ENCODE measurements at regions not wholly inside any gene's neighbourhood (a gene's known extent, or its start where the extent isn't known, plus 50 kb on each side); places are given as distances from the start of the nearest gene placed in this dataset.

DNA sequence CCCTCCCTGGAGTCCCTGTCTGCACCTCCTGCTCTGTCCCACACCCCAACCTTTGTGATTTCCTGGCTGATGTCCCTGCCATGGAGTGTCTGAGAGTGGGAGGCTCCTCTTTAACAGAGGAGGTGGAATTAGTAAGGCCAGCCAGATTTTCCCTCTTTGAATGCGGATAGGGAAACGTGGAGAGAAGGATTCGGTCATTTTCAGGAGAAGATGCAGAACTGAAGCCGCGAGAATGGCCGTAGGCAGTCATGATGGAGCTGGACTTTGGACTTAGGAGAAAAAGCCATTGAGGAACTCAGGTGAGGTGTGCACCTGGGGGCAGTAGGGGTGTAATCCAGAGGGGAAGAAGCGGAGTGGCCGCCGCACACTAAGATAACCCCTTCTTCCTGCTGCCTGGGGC is 138.1 kb upstream of the ATP10A start:
- ChIA-PET CTCF (no interaction called here), POLR2A (no interaction called here)
- 65% methylated on average over 9 of the region's 9 CpGs for WGBS (ENCODE audit: missing lambda C conversion rate)
- no peak for TF ChIP-seq HEYL (CRISPR knock-in tag; IDR thresholded peaks at IDR 0.05)
- no peak for TF ChIP-seq CEBPB (IDR thresholded peaks at IDR 0.05)
- no peak for TF ChIP-seq HMGXB4 (CRISPR knock-in tag; IDR thresholded peaks at IDR 0.05; ENCODE audit: borderline replicate concordance)
- TF ChIP-seq E2F6 (IDR thresholded peaks at IDR 0.05; ENCODE audit: borderline replicate concordance, low read depth) = no peak
- no peak for TF ChIP-seq EHF (CRISPR knock-in tag; IDR thresholded peaks at IDR 0.05)
- no peak for TF ChIP-seq EP300 (IDR thresholded peaks at IDR 0.05)
- TF ChIP-seq POLR2A (IDR thresholded peaks at IDR 0.05; ENCODE audit: low read length) = no peak
- TF ChIP-seq ZNF302 (CRISPR knock-in tag; IDR thresholded peaks at IDR 0.05) = no peak
- TF ChIP-seq MYC (IDR thresholded peaks at IDR 0.05; ENCODE audit: borderline replicate concordance, low read length) = no peak
- no peak for TF ChIP-seq POLR2AphosphoS2 (conservative IDR thresholded peaks at IDR 0.05; ENCODE audit: low read length)
- no peak for TF ChIP-seq PHF8 (IDR thresholded peaks at IDR 0.05; ENCODE audit: borderline replicate concordance, low read depth)
- TF ChIP-seq ATOH8 (CRISPR knock-in tag; IDR thresholded peaks at IDR 0.05; ENCODE audit: low read depth) = no peak
- FAIRE-seq = no peak
- no peak for ATAC-seq
- Histone ChIP-seq H3K4me2 (no peak overlapping the region), H3K4me1 (no peaks in the 10 kb centered on the region), H3K4me3 (no peak overlapping the region), H3K9me3 (no peaks in the 10 kb centered on the region), H3K27ac (no peak overlapping the region)
- no peak for DNase-seq (ENCODE audit: low read depth in 1 of 2, low spot score in 1 of 2)

DNA sequence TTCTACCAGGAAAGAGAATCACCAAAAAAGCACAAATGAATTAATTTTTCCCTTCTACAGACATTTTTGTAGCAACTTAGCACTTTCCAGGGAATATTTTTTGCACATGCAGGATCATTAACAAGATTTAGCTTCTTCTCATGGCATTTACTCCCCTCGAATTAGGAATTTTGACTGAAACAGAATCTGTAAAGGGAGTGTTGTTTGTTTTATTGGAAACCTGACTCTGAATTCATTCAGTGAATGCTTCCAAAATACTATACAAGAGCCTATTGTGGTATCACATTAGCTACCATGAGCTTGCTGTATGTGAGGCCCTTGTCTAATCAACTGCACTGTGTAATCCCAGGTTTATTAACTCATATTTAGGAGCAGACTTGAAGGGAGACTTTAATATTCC is 130.4 kb upstream of the ATP10A start:
- TF ChIP-seq HOXA7 (CRISPR knock-in tag; IDR thresholded peaks at IDR 0.05) = no peak
- no peak for TF ChIP-seq FOSB (CRISPR knock-in tag; IDR thresholded peaks at IDR 0.05)
- TF ChIP-seq NFE2L2 (conservative IDR thresholded peaks at IDR 0.05; ENCODE audit: low read length) = no peak
- TF ChIP-seq ESRRA (IDR thresholded peaks at IDR 0.05; ENCODE audit: borderline replicate concordance, low read length) = no peak
- TF ChIP-seq MYC (IDR thresholded peaks at IDR 0.05; ENCODE audit: borderline replicate concordance, low read length) = no peak
- TF ChIP-seq, protein P1, sequence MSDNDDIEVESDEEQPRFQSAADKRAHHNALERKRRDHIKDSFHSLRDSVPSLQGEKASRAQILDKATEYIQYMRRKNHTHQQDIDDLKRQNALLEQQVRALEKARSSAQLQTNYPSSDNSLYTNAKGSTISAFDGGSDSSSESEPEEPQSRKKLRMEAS (IDR thresholded peaks at IDR 0.05) = no peak
- no peak for TF ChIP-seq ZC3H11A (IDR thresholded peaks at IDR 0.05)
- no peak for TF ChIP-seq ZNF302 (CRISPR knock-in tag; IDR thresholded peaks at IDR 0.05)
- no peak for TF ChIP-seq CHD2 (IDR thresholded peaks at IDR 0.05; ENCODE audit: low read length, partially characterized antibody)
- TF ChIP-seq, protein P2, sequence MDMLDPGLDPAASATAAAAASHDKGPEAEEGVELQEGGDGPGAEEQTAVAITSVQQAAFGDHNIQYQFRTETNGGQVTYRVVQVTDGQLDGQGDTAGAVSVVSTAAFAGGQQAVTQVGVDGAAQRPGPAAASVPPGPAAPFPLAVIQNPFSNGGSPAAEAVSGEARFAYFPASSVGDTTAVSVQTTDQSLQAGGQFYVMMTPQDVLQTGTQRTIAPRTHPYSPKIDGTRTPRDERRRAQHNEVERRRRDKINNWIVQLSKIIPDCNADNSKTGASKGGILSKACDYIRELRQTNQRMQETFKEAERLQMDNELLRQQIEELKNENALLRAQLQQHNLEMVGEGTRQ (IDR thresholded peaks at IDR 0.05) = no peak
- TF ChIP-seq ZFP36 (IDR thresholded peaks at IDR 0.05; ENCODE audit: borderline replicate concordance, partially characterized antibody) = no peak
- TF ChIP-seq, protein P3, sequence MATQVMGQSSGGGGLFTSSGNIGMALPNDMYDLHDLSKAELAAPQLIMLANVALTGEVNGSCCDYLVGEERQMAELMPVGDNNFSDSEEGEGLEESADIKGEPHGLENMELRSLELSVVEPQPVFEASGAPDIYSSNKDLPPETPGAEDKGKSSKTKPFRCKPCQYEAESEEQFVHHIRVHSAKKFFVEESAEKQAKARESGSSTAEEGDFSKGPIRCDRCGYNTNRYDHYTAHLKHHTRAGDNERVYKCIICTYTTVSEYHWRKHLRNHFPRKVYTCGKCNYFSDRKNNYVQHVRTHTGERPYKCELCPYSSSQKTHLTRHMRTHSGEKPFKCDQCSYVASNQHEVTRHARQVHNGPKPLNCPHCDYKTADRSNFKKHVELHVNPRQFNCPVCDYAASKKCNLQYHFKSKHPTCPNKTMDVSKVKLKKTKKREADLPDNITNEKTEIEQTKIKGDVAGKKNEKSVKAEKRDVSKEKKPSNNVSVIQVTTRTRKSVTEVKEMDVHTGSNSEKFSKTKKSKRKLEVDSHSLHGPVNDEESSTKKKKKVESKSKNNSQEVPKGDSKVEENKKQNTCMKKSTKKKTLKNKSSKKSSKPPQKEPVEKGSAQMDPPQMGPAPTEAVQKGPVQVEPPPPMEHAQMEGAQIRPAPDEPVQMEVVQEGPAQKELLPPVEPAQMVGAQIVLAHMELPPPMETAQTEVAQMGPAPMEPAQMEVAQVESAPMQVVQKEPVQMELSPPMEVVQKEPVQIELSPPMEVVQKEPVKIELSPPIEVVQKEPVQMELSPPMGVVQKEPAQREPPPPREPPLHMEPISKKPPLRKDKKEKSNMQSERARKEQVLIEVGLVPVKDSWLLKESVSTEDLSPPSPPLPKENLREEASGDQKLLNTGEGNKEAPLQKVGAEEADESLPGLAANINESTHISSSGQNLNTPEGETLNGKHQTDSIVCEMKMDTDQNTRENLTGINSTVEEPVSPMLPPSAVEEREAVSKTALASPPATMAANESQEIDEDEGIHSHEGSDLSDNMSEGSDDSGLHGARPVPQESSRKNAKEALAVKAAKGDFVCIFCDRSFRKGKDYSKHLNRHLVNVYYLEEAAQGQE (IDR thresholded peaks at IDR 0.05) = no peak
- TF ChIP-seq PHF8 (IDR thresholded peaks at IDR 0.05; ENCODE audit: borderline replicate concordance, low read depth) = no peak
- TF ChIP-seq TFCP2L1 (CRISPR knock-in tag; IDR thresholded peaks at IDR 0.05) = no peak
- no peak for TF ChIP-seq E2F6 (IDR thresholded peaks at IDR 0.05; ENCODE audit: borderline replicate concordance, low read depth)
- no peak for TF ChIP-seq HDAC2 (IDR thresholded peaks at IDR 0.05)
- no peak for TF ChIP-seq KDM5A (IDR thresholded peaks at IDR 0.05)
- TF ChIP-seq FOSL2 (IDR thresholded peaks at IDR 0.05) = no peak
- no peak for TF ChIP-seq FOSL2 (CRISPR knock-in tag; IDR thresholded peaks at IDR 0.05)
- TF ChIP-seq MAFK (IDR thresholded peaks at IDR 0.05; ENCODE audit: partially characterized antibody) = no peak
- no peak for TF ChIP-seq RARB (CRISPR knock-in tag; IDR thresholded peaks at IDR 0.05)
- Histone ChIP-seq H3K4me3 (no peak overlapping the region), H3K9me3 (no peaks in the 10 kb centered on the region), H3K27ac (no peak overlapping the region), H3K4me2 (no peak overlapping the region), H3K4me1 (no peaks in the 10 kb centered on the region)
- WGBS (ENCODE audit: missing lambda C conversion rate) = 3% methylated on average over 1 of the region's 1 CpG
- ChIA-PET POLR2A (no interaction called here), CTCF (interaction anchor here (0.7 kb wide), 1 partner anchor 60 kb away, joined by 3 read pairs; no protein-coding TSS in a partner anchor)
- FAIRE-seq (no peak), ATAC-seq (no peak), DNase-seq (ENCODE audit: low read depth in 1 of 2, low spot score in 1 of 2) (no peak)

Data from A549 (cell line).